G401 (cell line): ENCODE measurements at regions not wholly inside any gene's neighbourhood (a gene's known extent, or its start where the extent isn't known, plus 50 kb on each side); places are given as distances from the start of the nearest gene placed in this dataset.
"Not testable (repeated sequence)": the region's sequence is repeated elsewhere in the genome, so short reads cannot be mapped to it uniquely, and the experiment has no call there.

Experiments used
- DNase-seq: peaks from one replicate; pipeline ENCODE4 v3.0.0-alpha.2; 2015; ENCODE audit warnings: low spot score
- in situ Hi-C: cut with HindIII; loops from 2 replicates; pipeline ENCODE4 v1.10.0; 2016; ENCODE audit warnings: low sequenced_read_pairs, mixed read lengths

GRCh38 chr14:29982171-29982570 lies 54.5 kb upstream of the PRKD1 start:
- DNase-seq = no peak
- in situ Hi-C loops = no loop called here

- no peak for DNase-seq
- in situ Hi-C loops = no loop called here
Measured at GRCh38 chr14:29982993-29983392, 55.3 kb upstream of the PRKD1 start.

- in situ Hi-C loops, DNase-seq: not testable (repeated sequence)
Measured at GRCh38 chr14:29990344-29990857, 62.8 kb upstream of the PRKD1 start.

- in situ Hi-C loops = no loop called here
- no peak for DNase-seq
Measured at GRCh38 chr14:29990993-29991392, 63.3 kb upstream of the PRKD1 start.

GRCh38 chr14:29993143-29993542 lies 65.5 kb upstream of the PRKD1 start:
- DNase-seq = no peak
- in situ Hi-C loops = no loop called here

GRCh38 chr14:29999013-29999539 lies 71.4 kb upstream of the PRKD1 start:
- in situ Hi-C loops = no loop called here
- no peak for DNase-seq

- in situ Hi-C loops = no loop called here
- DNase-seq = no peak
Measured at GRCh38 chr14:30002859-30003258, 75.2 kb upstream of the PRKD1 start.

- in situ Hi-C loops = no loop called here
- DNase-seq = peak; percentile 23
Measured at GRCh38 chr14:30005114-30005808, 77.6 kb upstream of the PRKD1 start.

GRCh38 chr14:30006695-30007094 lies 79.0 kb upstream of the PRKD1 start:
- in situ Hi-C loops = no loop called here
- DNase-seq = no peak

GRCh38 chr14:30015489-30015888 lies 87.8 kb upstream of the PRKD1 start:
- DNase-seq = no peak

GRCh38 chr14:30016002-30016401 lies 88.4 kb upstream of the PRKD1 start:
- in situ Hi-C loops = no loop called here
- no peak for DNase-seq

More at GRCh38 chr14:30015489-30015888, 87.8 kb upstream of the PRKD1 start:
- in situ Hi-C loops = no loop called here

GRCh38 chr14:30017370-30017993 lies 89.8 kb upstream of the PRKD1 start:
- no peak for DNase-seq
- in situ Hi-C loops = no loop called here

- in situ Hi-C loops = no loop called here
Measured at GRCh38 chr14:30020271-30020670, 92.6 kb upstream of the PRKD1 start.

GRCh38 chr14:30020687-30021086 lies 93.0 kb upstream of the PRKD1 start:
- in situ Hi-C loops = no loop called here
- no peak for DNase-seq

More at GRCh38 chr14:30020271-30020670, 92.6 kb upstream of the PRKD1 start:
- no peak for DNase-seq

GRCh38 chr14:30023350-30023749 lies 95.7 kb upstream of the PRKD1 start:
- in situ Hi-C loops, DNase-seq: not testable (repeated sequence)

GRCh38 chr14:30034152-30034551 lies 106.5 kb upstream of the PRKD1 start:
- DNase-seq = no peak
- in situ Hi-C loops = no loop called here

- no peak for DNase-seq
- in situ Hi-C loops = no loop called here
Measured at GRCh38 chr14:30035361-30035760, 107.7 kb upstream of the PRKD1 start.

- DNase-seq = no peak
- in situ Hi-C loops = no loop called here
Measured at GRCh38 chr14:30045720-30046119, 118.1 kb upstream of the PRKD1 start.

- no peak for DNase-seq
- in situ Hi-C loops = no loop called here
Measured at GRCh38 chr14:30053103-30053502, 125.5 kb upstream of the PRKD1 start.

- DNase-seq = no peak
- in situ Hi-C loops = no loop called here
Measured at GRCh38 chr14:30054201-30054600, 126.6 kb upstream of the PRKD1 start.
